ENCODE measurements at regions not wholly inside any gene's neighbourhood (a gene's known extent, or its start where the extent isn't known, plus 50 kb on each side); places are given as distances from the start of the nearest gene placed in this dataset.
A peak's percentile ranks its signal among the peaks of the same experiment; 100 is the strongest.
"Not testable (repeated sequence)": the region's sequence is repeated elsewhere in the genome, so short reads cannot be mapped to it uniquely, and the experiment has no call there.

GRCh38 chr1:148049115-148049496 lies 103.0 kb downstream of the NBPF11 start:
- peak in 1 of 2 donors; percentile 27 for DNase-seq

GRCh38 chr1:148048423-148049114 lies 103.5 kb downstream of the NBPF11 start:
- not testable (repeated sequence) for DNase-seq

- DNase-seq: not testable (repeated sequence)
Observed at GRCh38 chr1:148045872-148046271, 106.2 kb downstream of the NBPF11 start.

GRCh38 chr1:148044495-148044894 lies 107.6 kb downstream of the NBPF11 start:
- DNase-seq: not testable (repeated sequence)
